Activated T-helper 1 cell treated with Interleukin-2 at 50 U/mL for 16 hours (primary cell): ENCODE measurements at regions not wholly inside any gene's neighbourhood (a gene's known extent, or its start where the extent isn't known, plus 50 kb on each side); places are given as distances from the start of the nearest gene placed in this dataset.

Experiments
- DNase-seq: peaks from one replicate; pipeline ENCODE4 v3.0.0-alpha.2; 2020; ENCODE audit warnings: low read depth

DNA sequence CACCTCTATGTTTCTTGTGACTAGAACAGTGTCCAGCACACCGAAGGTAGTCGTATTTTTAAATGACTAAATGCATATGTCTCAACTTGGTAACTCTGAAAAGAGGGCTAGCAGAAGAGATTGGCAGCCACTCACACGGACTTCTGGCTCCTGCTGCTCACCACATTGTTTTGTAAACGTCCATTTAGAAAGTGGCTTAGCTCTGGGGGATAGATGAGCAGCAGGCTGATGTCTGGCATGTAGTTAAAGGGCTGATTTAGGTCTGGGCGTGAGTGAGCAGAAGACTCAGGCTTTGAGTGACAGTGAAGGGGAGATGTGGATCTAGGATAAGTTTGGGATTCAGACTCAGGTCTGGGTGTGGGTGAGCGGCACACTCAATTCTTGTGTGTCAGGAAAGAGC lies 372.9 kb upstream of the HS6ST1 start:
- no peak for DNase-seq

DNA sequence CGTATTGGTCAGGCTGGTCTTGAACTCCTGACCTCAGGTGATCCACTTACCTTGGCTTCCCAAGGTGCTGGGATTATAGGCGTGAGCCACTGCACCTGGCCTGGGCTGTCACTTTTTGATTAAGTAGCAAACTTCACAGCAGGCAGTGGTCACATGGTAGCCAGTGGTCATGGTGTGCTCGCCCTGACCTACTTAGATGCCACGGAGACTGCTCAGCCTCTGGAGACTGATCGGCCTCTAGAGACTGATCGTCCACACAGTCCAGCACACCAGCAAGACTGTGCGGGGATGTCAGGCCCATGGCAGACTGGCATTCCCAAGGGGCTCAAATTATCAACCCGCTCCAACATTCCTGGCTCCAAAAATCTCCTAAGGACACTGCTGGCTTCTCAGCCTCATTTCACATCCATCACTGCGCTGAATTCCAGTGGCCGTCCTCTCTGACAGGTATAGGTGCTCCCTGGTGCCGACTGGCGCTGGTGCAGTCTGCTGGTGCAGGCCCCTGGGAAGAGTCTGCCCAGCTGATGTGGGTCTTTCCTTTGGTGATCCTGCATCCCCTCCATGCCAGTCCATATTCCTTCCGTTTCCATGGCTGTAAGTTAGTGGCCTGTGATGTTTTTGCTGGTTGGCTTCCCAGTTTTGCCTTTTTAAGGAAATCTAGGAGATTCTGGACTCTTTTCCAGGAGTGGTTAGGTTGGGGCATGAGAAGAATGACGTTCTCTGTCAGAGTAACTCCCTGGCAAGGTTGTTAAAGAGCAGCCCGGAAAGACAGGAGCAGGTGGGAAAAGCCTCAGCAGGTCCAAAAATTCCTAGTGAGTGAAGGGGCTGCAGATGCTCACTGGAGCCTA lies 374.5 kb upstream of the HS6ST1 start:
- no peak for DNase-seq

DNA sequence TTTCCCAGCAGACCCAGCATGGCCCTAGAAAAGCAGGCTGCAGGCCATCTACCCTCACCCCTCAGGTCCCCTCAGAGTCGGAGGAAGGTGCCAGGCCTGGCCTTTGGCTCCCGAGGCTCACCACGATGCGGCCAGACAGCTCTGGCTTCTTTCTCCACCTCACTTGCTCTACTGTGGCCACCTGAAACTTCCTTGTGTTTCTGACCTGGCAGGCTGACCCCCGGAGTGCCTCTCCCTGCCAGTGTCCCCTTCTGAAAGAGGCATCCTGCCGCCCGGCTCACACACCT lies 375.0 kb upstream of the HS6ST1 start:
- no peak for DNase-seq

DNA sequence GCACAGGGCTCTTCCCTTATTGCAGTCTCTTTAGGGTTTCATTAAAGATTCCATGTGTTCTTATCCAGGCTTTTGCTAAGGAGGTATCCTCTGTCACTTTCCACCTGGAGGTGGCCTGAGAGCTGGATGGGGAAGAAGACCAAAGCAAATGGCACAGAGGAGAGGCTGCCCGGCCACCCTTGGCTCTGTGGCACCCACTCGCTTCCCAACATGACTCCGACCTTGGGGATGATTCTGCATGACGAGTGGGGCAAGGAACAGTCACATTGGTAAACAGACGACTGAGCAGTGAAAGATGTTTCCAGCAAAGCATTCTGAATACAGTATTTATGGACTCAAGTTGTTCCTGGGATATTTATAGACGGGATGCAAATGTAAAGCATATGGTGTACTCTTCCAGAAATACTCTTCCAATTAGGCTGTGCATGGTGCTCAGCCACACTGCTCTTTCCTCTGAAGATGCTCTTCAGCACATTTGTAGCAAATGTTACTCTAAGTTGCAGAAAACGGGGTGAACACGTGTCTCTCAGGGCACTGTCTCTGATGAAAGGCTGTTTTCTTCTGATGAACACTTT lies 377.1 kb upstream of the HS6ST1 start:
- no peak for DNase-seq

DNA sequence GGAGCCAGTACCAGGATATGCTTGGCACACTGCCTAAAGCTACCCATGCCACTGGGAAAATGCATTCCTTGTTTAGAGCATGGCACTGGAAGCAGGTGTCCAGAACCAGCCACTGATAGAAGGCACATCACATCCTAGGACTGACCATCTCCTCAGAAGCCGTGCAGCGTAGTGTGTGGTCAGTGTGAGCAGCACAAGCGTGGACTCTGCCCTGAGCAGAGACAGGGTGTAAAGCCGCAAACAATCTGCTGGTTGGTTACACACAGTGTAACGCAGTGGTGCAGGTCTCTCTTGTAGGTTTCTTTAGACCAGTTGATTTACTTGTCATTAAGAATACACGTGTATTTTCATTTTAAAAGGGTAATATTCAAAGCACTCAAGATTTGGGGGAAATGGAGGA lies 377.8 kb upstream of the HS6ST1 start:
- no peak for DNase-seq

DNA sequence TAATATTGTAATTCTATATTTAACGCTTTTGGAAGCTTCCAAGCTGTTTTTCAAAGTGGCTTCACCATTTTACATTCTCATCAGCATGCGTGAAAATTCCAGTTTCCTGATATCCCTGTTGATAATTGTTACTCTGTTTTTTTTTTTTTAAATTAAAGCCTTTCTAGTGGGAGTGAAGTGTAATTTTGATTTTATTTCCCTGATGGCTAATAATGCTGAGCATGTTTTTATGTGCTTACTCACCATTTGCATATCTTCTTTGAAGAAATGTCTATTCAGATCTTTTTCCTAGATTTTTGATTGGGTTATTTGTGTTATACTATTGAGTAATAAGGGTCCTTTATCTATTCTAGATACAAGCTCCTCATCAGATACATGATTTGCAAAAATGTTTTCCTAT lies 382.8 kb upstream of the HS6ST1 start:
- no peak for DNase-seq

DNA sequence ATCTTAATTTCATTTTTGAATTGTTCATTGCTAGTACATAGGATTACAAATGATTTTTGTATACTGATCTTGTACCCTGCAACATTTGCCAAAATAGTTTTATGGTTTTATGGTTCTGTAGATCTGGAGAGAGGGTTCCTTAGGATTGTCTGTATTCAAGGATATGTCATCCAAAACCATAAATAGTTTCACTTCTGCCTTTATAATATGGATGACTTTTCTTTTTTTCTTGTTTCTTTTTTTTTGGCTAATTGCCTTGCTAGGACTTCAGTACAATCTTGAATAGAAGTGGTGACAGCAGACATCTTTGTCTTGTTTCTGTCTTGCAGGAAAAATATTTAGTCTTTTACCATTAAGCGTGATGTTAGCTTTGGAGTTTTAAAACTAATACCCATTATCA lies 383.9 kb upstream of the HS6ST1 start:
- no peak for DNase-seq

DNA sequence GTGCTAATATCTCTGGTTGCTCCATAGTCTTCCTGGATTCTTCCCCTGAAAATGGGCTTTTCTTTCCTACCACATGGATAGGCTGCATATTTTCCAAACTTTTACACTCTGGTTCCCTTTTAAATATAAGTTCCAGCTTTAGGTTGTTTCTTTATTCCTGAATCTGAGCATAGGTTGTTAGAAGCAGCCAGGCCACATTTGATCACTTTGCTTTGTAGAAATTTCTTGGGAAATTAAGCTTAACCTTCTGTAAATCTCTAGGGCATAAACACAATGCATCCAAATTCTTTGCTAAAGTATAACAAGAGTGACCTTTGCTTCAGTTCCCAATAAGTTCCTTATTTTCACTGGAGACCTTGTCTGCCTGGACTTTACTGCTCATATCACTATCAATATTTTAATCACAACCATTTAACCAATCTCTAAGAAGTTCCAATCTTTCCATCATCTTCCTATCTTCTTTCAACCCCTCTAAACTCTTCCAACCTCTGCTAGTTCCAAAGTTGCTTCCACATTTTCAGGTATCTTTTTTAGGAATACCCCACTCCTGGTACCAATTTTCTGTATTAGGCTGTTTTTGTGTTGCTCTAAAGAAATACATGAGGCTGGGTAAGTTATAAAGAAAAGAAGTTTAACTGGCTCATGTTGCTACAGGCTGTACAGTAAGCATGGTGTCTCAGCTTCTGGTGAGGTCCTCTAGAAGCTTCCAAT lies 389.6 kb upstream of the HS6ST1 start:
- DNase-seq, result no peak

DNA sequence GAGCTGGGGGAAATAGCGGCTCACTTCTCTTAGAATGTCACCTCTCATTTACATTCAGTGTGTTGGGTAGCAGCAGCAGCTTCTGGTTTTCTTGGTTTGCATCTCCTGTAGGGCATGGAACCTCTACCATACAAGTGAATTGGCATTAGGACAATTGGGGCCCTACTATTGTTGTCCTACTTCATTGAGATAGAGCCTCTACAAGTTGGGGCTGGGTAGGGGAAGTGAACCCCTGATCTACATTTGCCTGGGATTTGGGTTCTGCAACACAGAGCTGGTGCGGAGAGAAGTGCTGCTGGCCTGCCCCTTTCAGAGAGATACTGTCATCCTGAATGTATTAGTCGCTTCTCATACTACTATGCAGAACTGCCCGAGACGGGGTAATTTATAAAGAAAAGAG lies 391.6 kb upstream of the HS6ST1 start:
- DNase-seq, result no peak

DNA sequence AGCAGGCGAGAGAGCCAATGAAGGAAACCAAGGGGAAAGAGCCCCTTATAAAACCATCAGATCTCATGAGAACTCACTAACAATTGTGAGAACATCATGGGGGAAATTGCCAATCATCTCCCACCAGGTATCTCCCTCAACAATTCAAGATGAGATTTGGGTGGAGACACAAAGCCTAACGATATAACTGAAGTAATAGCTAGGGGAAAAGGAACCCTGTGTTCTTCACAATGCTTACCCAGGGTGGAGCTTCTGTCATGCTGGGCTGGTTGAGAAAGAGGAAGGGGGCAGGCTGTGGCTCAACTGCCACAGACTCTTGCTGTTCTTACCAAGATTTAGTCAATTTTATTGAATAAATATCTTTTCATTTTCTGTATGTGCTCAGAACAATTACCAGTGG lies 392.1 kb upstream of the HS6ST1 start:
- DNase-seq, result no peak

DNA sequence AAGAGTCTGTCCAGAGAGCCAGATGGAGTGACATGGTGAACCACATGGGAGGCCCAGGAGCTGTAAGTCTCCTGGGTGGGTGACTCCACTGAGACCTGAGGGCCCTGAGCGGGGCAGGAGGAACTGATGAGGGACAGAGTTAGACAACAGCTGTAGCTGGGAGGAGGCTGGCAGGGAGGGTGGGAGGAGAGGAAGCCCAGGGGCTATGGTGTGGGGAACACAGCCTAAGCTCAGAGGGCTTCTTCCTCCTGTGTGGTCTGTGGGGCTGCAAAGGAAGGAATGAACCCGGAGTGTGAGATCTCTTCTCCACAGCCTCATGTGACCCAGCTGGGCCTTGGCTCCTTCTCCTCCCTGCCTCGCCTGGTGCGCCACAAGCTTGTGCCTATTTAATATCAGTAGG lies 395.6 kb upstream of the HS6ST1 start:
- no peak for DNase-seq

DNA sequence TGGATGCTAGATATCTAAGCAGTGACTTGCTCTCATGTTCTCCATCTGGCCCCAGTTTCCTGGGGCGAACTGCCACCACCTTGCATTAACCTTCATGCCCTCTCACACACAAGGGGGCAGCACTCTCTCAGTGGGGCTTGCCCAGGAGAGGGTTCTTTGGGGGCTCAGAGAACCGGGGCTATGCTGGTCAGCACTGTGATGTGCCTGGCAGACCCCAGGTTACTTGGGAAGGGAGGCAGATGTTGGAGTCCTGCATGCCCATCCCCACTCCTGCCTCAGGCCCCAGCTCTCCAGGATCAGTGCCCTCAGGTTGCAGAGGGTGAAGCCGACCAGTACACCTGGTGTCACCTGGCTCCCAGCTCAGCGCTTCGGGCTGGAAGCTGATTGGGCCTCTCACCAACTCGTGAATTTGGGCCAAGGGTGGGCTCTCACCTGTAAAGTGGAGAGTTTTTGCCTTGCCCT lies 396.2 kb upstream of the HS6ST1 start:
- DNase-seq, result no peak

DNA sequence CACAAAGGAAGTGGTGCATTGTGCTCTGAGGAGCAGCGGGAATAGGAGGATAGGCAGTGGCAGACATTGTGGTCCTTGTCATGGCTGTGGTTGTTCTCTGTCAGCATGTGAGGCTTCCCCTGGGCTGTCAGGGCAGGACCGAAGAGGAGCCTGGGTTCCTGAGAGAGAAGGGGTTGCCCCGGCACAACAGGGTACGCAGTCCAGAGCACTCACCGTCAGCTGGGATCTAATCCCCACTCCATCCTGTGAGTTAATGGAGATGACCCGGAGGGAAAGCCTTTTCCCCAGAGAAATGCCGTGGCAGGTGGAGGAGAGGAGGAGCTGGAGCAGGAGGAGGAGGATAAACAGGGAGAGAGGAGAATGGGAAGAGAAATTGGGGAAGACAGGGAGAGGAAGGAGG lies 396.7 kb upstream of the HS6ST1 start:
- no peak for DNase-seq

DNA sequence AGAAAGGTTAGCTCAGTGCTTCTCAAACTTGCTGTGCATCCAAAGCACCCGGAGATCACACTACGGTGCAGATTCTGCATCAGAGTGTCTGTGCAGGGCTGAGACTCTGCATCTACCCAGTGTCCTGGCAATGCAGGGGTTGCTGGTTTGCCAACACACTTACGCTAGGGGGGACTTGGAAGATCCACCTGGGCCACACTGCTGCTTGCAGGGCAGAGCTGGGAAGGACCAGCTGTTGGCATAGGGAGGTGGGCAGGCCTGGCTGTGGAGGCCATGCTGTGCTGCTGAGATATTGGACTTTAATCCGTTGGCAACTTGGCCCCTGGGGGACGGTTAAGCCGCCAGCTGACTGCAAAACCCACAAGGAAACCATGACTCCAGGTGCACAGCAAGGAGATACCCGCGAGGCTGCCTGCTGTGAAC lies 397.6 kb upstream of the HS6ST1 start:
- DNase-seq, result no peak

DNA sequence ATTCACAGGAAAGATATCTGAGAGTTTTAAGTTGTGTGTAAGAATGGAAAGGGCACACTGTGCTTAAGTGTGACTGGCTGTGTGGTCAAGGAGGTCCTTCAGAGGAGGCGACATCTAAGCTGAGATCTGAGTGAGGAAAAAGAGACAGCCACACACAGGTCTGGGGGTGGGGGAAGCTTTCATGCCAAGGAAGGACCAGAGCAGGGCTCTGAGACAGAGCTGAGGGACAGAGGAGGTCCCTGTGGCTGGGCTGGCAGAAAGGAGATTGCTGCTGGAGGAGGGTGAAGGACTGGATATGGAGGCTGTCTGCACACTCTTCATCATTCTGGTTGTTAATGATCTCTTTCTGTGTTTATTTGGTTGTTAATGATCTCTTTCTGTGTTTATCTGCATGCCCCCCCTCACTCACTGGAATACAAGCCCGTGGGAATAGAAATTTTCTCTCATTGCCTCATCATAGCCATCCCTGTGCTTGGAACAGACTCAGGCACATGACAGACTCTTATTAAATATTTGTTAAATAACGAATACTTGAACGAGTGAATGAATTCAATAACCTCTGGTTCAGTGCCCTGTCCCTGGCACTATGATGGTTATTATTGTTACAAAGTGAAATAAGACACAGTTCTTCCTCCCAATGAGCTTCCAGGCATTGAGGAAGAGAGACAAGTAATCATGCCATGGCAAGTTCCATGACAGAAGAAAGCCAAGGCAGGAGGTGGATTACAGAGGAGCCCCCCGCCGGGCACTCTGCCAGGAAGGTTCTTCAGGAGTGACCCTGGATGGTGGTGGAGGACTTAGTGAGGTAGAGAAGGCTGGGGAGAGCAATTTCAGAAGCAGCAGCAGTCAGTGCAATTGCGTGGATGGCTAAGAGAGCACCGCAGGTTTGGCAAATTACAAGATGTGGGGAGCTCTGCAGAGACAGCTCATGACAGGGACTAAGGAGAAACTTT lies 399.4 kb upstream of the HS6ST1 start:
- DNase-seq, result no peak

DNA sequence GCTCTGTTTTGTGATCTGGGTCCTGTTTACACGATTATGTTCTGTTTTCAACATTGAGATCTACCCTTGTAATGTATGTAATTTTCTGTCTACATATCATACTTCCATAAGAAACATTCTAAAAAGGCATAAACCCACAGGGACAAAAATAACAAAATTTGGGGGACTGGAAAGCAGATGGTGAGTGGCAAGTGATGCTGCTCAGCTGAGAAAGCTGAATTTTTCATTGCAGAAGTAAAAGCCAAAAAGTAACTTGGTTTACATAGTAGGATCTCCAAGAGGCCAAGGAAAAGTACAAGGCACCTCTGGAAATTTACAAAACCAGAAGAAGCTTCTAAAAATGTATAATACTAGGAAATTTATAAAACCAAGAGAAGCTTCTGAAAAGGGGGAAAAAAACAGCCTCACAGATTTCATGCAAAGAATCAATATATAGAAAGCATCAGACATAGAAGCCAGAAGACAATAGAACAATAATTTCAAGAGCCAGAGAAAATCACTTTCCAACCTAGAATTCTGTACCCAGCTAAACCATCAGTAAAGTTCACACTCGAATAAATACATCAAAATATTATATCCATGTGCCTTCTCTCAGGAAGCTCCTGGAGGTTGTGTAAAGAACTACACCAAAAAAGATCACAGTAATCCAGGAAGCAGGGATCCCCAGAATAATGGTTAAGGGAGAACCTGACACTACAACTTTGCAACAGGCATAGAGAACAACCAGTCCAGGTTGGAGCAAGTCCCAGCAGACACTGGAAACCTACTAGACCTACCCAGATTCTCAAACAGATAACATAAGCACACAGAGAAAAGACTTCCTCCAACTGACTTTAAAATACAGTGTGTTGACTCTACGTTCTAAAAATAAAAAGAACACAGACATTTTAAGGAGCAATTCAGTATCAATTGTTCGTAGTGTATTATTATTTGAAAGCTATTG lies 401.7 kb upstream of the HS6ST1 start:
- DNase-seq, result no peak

DNA sequence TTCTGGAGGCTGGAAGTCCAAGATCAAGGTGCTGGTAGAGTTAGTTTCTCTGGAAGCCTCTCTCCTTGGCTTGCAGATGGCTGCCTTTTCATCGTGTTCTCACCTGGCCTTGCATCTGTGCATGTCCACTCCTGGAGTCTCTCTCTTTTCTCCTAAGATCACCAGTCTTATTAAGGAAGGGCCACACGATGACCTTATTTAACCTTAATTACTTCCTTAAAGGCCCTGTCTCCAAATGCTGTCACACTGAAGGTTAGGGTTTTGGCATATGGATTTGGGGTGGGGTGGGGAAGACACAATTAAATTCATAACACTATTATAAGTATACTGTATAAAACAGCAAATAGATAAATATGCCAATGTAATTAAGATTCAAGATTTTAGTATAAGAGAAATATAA lies 402.4 kb upstream of the HS6ST1 start:
- no peak for DNase-seq

DNA sequence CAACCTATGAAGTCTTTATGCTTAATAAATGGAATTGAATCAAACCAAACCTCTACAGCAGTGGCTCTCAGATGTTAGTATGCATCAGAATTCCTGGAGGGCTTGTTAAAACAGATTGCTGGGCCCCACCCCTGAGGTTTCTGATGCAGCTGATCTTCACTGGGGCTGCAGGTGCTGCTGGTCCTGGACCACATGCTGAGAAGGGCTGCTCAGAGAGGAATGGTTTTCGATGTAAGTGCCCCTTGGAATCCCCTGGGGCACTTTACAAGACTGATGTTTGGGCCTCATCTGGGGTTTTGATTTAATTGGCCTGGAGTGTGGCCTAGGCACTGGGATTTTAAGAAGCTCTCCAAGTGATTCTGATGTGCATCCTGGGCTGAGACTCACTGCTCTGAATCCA lies 403.8 kb upstream of the HS6ST1 start:
- DNase-seq, result no peak

DNA sequence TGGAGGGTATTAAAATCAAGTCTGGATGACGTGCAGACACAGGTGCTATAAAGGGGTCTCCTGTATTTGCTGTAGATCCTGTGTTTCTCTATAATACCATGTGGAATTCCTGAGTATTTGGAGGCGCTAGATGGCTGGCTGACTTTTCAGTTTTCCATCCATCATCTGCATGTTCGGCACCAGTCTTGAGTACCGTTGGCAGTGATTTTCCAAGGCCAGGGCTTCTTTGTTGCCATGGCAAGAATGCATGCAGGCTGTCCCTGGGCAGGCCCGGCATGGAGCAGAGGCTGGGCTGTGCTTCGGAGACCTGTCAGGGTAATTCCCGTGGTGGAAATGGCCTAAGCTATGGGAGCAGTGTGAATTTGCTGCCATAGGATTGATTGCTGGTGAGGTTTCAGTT lies 405.9 kb upstream of the HS6ST1 start:
- no peak for DNase-seq

DNA sequence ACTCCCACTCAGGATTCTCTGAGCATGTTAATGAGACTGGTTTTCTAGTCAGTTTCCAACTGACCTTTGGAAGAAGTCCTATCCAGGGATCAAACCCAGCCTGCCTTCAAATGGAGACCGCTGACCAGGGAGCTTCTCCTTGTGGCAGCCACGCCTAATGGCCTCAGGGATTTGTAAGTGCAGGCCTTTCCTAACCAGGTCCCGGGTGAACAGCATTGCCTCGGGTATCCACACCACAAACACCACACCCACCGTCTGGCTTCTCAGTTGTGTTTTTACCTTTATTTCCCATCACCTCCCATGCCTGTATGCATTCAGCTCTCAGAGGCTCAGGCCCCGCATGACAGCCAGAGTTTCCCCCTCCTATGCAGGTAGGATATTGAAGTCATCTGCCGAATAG lies 406.3 kb upstream of the HS6ST1 start:
- no peak for DNase-seq

DNA sequence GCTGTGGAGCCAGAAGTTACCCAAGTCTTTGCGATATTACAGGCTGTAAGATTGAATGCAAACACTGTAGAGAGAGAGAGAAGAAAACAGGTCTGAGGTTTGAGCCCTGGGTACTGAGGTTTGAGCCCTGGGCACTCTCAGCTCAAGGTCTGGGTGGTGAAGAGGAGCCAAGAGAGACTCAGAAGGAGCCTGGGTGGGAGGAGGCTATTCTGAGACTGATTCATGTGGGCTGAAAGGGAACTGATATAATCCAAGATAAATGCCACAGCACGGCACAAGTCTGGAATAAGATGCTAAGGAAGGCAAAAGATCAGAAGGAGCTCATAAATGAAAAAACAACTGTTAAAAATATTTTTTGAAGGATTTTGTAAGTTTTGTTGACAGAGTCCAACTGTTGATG lies 407.6 kb upstream of the HS6ST1 start:
- DNase-seq, result no peak
